CD4-positive, CD25-positive, alpha-beta regulatory T cell (primary cell): ENCODE measurements at regions not wholly inside any gene's neighbourhood (a gene's known extent, or its start where the extent isn't known, plus 50 kb on each side); places are given as distances from the start of the nearest gene placed in this dataset.

Experiments used
- ATAC-seq, 2 donors: fragments of 150-1000 bp; cut with Tn5 transposase; one replicate each; pipeline ENCODE4 v1.10.0; 2021; ENCODE audit warnings: low read depth in 2 of 2, moderate number of reproducible peaks in 2 of 2, moderate library complexity in 1 of 2
- DNase-seq, 3 donors: peaks; one replicate each; pipeline versions ENCODE4 v3.0.0 to v3.0.0-alpha.2; 2012 to 2022; ENCODE audit warnings: mixed read lengths in 1 of 3
- H3K27ac ChIP-seq: one replicate; pipeline ENCODE4 v1.7.0; 2013; ENCODE audit warnings: mild to moderate bottlenecking, low read length; ENCODE audit not compliant: insufficient read depth, poor library complexity, severe bottlenecking
- H3K27me3 ChIP-seq: one replicate; pipeline ENCODE4 v1.7.0; 2013; ENCODE audit warnings: low read length; ENCODE audit not compliant: control insufficient read depth, insufficient read depth
- H3K36me3 ChIP-seq: one replicate; pipeline ENCODE4 v1.7.0; 2013; ENCODE audit warnings: mild to moderate bottlenecking, low read length, moderate library complexity; ENCODE audit not compliant: control insufficient read depth, insufficient read depth
- H3K4me1 ChIP-seq: 2 replicates; pipeline ENCODE4 v1.7.0; 2013; ENCODE audit warnings: mild to moderate bottlenecking, low read length; ENCODE audit not compliant: insufficient read depth, control insufficient read depth, poor library complexity, severe bottlenecking
- H3K4me3 ChIP-seq: one replicate; pipeline ENCODE4 v1.7.0; 2013; ENCODE audit warnings: low read depth, mild to moderate bottlenecking, low read length, moderate library complexity
- H3K9me3 ChIP-seq, 2 experiments: 1 replicate in 1 of 2; 2 replicates in 1 of 2; pipeline ENCODE4 v1.7.0; 2013; ENCODE audit warnings: low read length in 2 of 2, mild to moderate bottlenecking in 1 of 2, moderate library complexity in 1 of 2; ENCODE audit not compliant: control insufficient read depth in 2 of 2
- H3K27ac Mint-ChIP-seq, 3 donors: one replicate each; pipeline ENCODE4 v1.8.0; 2020 to 2022; ENCODE audit warnings: mild to moderate bottlenecking in 3 of 3, mixed read lengths in 3 of 3, moderate library complexity in 2 of 3
- H3K27me3 Mint-ChIP-seq: one replicate; pipeline ENCODE4 v1.8.0; 2022; ENCODE audit warnings: mild to moderate bottlenecking, mixed read lengths
- H3K36me3 Mint-ChIP-seq: one replicate; pipeline ENCODE4 v1.8.0; 2020; ENCODE audit warnings: mixed read lengths
- H3K4me1 Mint-ChIP-seq, 4 donors: one replicate each; pipeline ENCODE4 v1.8.0; 2020 to 2022; ENCODE audit warnings: mixed read lengths in 4 of 4, mild to moderate bottlenecking in 1 of 4
- H3K4me3 Mint-ChIP-seq, 4 donors: one replicate each; pipeline ENCODE4 v1.8.0; 2020 to 2022; ENCODE audit warnings: mild to moderate bottlenecking in 4 of 4, mixed read lengths in 4 of 4, moderate library complexity in 3 of 4
- H3K9me3 Mint-ChIP-seq, 7 donors: one replicate each; pipeline ENCODE4 v1.8.0; 2020 to 2022; ENCODE audit warnings: mixed read lengths in 7 of 7, mild to moderate bottlenecking in 3 of 7, moderate library complexity in 2 of 7

DNA sequence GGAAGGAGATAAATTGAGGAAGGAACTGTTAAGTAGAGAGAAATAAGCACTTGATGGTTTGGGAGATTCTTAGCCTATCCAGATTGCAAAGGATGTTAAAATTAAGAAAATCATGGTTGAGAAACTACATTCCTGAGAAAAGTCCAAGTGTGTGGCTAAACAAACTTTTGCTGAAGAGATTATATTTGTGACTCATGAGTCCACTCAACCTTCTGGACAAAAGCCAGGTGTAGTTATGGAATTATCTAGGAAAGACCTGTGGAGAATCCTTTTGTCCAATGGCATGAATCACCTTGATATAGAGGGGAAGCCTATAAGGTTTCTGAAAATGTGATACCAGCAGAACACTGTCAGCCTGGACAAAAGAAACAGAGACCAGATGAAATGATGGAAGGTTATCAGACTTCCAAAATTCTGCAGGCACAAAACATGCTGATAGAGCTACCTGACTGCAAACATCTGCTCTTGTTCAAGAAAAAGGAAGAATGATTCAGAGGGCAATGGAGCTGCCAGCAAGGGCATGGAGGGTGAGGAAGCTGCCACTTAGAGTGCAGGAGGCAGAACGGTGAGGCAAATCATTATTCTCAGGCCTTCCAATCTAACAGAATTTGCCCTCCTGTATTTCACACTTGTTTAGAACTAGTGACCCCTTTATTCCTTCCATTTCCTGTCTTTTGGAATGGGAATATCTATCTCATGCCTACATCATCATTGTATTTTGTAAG lies 300.6 kb upstream of the PRMT6 start:
- no peak for ATAC-seq
- Histone ChIP-seq H3K27ac (no peak overlapping the region), H3K27me3 (no peaks in the 10 kb centered on the region), H3K4me3 (no peak overlapping the region), H3K4me1 (no peaks in the 10 kb centered on the region), H3K36me3 (no peaks in the 10 kb centered on the region), H3K9me3 (no peaks in the 10 kb centered on the region)
- Mint-ChIP-seq H3K9me3 (peaks cover 0 to 14% (median 5%) of the 10 kb centered on the region in 7 donors), H3K4me3 (no peak overlapping the region), H3K4me1 (no peaks in the 10 kb centered on the region), H3K36me3 (no peaks in the 10 kb centered on the region), H3K27ac (no peak overlapping the region), H3K27me3 (no peaks in the 10 kb centered on the region)
- DNase-seq, result no peak

DNA sequence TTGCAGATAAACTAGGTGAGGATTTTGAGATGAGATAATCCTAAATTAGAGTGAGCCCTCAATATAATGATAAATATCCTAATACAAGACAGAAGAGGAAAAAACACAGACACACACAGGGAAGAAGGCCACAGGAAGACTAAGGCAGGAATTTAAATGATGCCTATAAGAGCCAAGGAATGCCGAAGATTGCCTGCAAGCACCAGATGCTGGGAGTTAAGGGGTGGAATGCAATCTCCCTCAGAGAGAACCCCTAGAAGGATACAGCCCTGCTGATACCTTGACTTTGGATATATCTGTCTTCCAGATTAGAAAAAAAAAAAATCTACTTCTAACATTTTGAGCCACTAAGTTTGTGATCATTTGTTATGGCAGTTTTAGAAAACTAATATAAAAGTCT lies 299.7 kb upstream of the PRMT6 start:
- Histone ChIP-seq H3K9me3 (no peaks in the 10 kb centered on the region), H3K36me3 (no peaks in the 10 kb centered on the region), H3K4me3 (no peak overlapping the region), H3K27ac (no peak overlapping the region), H3K27me3 (no peaks in the 10 kb centered on the region), H3K4me1 (no peaks in the 10 kb centered on the region)
- DNase-seq, result no peak
- Mint-ChIP-seq H3K4me1 (no peaks in the 10 kb centered on the region), H3K36me3 (no peaks in the 10 kb centered on the region), H3K27me3 (no peaks in the 10 kb centered on the region), H3K4me3 (no peak overlapping the region), H3K9me3 (peaks cover 0 to 14% (median 5%) of the 10 kb centered on the region in 7 donors), H3K27ac (no peak overlapping the region)
- ATAC-seq, result no peak

DNA sequence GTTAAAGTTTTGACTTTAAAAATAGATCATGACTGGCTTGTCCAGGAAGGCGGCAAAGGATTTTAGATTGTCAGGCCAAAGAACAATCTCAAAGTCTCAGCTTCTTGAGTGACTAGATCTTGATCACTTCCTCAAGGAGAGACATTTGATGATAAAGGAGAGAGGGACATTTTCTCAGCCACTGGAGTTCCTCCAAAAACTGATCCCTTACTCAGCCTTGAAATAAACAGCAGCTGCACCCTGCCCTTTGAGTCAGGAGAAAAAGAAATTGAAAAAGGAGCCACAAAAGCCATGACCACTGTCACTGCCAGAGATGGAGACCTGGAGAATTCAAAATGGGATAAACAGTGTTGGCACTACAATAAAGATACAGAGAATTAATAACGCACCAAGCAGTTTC lies 288.4 kb upstream of the PRMT6 start:
- Histone ChIP-seq H3K4me1 (no peaks in the 10 kb centered on the region), H3K4me3 (no peak overlapping the region), H3K27ac (no peak overlapping the region), H3K27me3 (no peaks in the 10 kb centered on the region), H3K9me3 (peaks cover 0 to 2% of the 10 kb centered on the region in 2 experiments), H3K36me3 (no peaks in the 10 kb centered on the region)
- Mint-ChIP-seq H3K27ac (no peak overlapping the region), H3K4me3 (no peak overlapping the region), H3K9me3 (peaks cover 0 to 9% (median 2%) of the 10 kb centered on the region in 7 donors), H3K36me3 (no peaks in the 10 kb centered on the region), H3K4me1 (no peaks in the 10 kb centered on the region), H3K27me3 (no peaks in the 10 kb centered on the region)
- DNase-seq (no peak), ATAC-seq (no peak)

DNA sequence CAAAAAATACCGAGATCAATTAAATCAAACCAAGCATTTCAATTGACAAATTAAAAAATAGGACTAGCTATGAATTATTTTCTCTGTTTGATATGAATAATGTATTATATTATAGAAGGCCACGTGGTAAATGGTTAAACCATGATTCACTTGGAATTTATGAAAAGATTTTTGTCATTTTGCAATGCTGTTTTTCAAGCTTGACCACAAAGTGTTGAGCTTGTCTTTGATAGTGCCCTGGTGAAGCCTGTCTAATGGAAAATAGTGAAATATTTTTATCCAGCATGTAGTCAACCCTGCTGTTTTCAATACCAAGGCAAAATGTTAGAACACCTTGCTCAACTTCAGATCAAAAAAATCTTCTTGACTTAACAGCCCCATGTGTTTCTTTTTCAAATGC lies 288.0 kb upstream of the PRMT6 start:
- peaks cover 0 to 9% (median 4%) of the 10 kb centered on the region in 7 donors for H3K9me3 Mint-ChIP-seq
- Histone ChIP-seq H3K27me3 (no peaks in the 10 kb centered on the region), H3K27ac (no peak overlapping the region), H3K4me3 (no peak overlapping the region), H3K4me1 (no peaks in the 10 kb centered on the region), H3K9me3 (peaks cover 0 to 6% of the 10 kb centered on the region in 2 experiments), H3K36me3 (no peaks in the 10 kb centered on the region)
- DNase-seq (no peak), ATAC-seq (no peak)
- H3K27me3 Mint-ChIP-seq, result no peaks in the 10 kb centered on the region
- no peaks in the 10 kb centered on the region for H3K36me3 Mint-ChIP-seq
- H3K27ac Mint-ChIP-seq, result no peak overlapping the region
- no peaks in the 10 kb centered on the region for H3K4me1 Mint-ChIP-seq
- H3K4me3 Mint-ChIP-seq, result no peak overlapping the region

DNA sequence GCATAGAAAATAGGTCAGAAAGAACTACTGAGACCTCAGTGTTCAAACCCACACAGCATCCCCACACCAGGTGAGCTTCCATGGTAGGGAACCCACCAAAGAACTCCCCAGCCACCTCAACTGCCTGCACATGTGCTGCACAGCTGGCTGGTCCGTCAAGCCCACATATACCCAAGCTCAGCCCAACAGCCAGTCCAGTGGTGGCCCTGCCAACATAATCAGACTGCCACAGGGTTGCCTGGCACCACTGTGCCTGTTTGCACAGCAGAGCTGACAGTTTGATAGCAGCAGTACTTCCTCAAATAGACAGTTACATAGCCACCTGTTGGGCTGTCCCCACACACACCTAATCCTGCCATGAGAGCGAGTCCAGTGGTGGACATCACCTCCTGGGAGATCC lies 283.3 kb upstream of the PRMT6 start:
- no peak overlapping the region for H3K27ac ChIP-seq
- no peaks in the 10 kb centered on the region for H3K27me3 ChIP-seq
- Mint-ChIP-seq H3K27me3 (no peaks in the 10 kb centered on the region), H3K4me1 (no peaks in the 10 kb centered on the region), H3K9me3 (peaks cover 0 to 26% (median 7%) of the 10 kb centered on the region in 7 donors), H3K4me3 (no peak overlapping the region), H3K36me3 (no peaks in the 10 kb centered on the region), H3K27ac (no peak overlapping the region)
- peaks cover 0 to 13% of the 10 kb centered on the region in 2 experiments for H3K9me3 ChIP-seq
- H3K4me1 ChIP-seq, result no peaks in the 10 kb centered on the region
- DNase-seq, result no peak
- no peak for ATAC-seq
- no peaks in the 10 kb centered on the region for H3K36me3 ChIP-seq
- no peak overlapping the region for H3K4me3 ChIP-seq

DNA sequence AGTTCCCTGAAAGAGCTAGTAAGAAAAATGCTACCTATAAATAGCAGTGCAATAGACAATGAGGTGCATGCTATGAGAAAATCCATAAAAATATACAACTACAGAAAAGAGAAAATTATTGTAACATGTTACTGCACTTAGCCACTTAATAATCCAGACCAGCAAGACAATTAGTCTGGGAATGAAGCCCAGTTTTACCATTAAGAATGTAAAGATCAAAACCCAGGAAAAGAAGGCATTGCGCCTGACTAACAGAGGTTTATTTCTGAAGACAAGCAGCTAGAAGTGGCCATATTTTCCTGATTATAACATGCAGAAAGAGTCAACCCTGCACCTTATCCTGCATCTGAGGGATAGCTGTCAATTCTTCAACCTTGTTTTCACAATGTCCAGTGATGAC lies 276.4 kb upstream of the PRMT6 start:
- Histone ChIP-seq H3K27ac (no peak overlapping the region), H3K4me1 (no peaks in the 10 kb centered on the region), H3K4me3 (no peak overlapping the region), H3K27me3 (no peaks in the 10 kb centered on the region), H3K36me3 (no peaks in the 10 kb centered on the region), H3K9me3 (no peaks in the 10 kb centered on the region)
- DNase-seq (no peak), ATAC-seq (no peak)
- Mint-ChIP-seq H3K9me3 (peaks cover 0 to 16% (median 6%) of the 10 kb centered on the region in 7 donors), H3K27ac (no peak overlapping the region), H3K4me1 (no peaks in the 10 kb centered on the region), H3K27me3 (no peaks in the 10 kb centered on the region), H3K36me3 (no peaks in the 10 kb centered on the region), H3K4me3 (no peak overlapping the region)

DNA sequence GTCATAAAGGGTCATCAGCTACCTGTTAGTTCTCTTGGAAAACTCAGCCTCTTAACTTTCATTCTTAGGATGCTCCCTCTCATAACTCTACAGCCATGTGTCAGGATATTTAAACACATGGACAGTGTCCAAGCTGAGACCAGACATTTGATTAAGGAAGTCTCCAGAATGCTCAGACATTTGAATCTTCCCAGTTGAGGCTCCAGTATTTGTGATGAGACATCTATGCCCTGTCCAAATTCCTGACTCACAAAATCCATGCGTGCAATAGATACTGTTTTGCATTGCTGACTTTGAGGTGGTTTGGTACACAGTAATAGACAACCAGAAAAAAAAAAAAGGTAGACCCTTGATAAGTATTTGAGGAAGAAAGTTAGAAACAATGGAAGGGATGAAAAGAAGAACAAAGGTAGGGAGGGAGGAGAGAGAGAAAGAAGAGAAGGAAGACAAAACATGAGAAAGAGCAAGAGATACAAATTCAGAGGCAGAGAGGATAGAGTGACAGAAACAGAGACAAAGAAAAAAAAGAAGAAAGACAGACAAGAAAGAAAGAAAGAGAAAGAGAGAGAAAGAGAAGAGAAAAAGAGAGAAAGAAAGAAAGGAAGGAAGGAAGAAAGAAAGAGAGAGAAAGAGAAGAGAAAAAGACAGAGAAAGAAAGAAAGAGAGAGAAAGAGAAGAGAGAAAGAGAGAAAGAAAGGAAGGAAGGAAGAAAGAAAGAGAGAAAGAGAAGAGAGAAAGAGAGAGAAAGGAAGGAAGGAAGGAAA lies 275.5 kb upstream of the PRMT6 start:
- Histone ChIP-seq H3K4me3 (no peak overlapping the region), H3K27ac (no peak overlapping the region), H3K9me3 (no peaks in the 10 kb centered on the region), H3K27me3 (no peaks in the 10 kb centered on the region), H3K4me1 (no peaks in the 10 kb centered on the region), H3K36me3 (no peaks in the 10 kb centered on the region)
- no peak overlapping the region for H3K27ac Mint-ChIP-seq
- H3K27me3 Mint-ChIP-seq, result no peaks in the 10 kb centered on the region
- ATAC-seq (no peak), DNase-seq (no peak)
- H3K4me3 Mint-ChIP-seq, result peak overlapping the region in 1 of 4 donors; percentile 61
- H3K9me3 Mint-ChIP-seq, result peaks cover 0 to 12% (median 6%) of the 10 kb centered on the region in 7 donors
- no peaks in the 10 kb centered on the region for H3K36me3 Mint-ChIP-seq
- H3K4me1 Mint-ChIP-seq, result no peaks in the 10 kb centered on the region

DNA sequence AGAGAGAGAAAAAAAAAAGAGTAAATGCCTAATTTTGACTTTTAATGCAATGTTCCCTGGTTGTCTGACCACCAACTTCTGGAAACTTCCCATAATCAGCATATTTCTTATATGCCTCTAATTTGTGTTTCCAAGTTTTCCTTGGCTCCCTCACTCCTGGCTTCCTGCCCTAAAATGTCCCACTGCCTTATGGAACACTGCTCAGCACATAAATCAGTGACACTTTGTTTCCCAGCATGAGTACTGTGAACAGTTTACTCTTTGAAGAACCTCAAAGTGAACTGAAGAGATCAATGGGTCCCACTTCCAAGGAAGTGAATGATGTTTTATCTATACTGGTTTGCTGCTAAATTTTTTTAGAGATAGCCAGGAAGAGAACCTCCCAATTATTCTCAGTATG lies 271.3 kb upstream of the PRMT6 start:
- no peak for DNase-seq
- no peak overlapping the region for H3K4me3 ChIP-seq
- H3K4me1 ChIP-seq, result no peaks in the 10 kb centered on the region
- Mint-ChIP-seq H3K27ac (no peak overlapping the region), H3K9me3 (peaks cover 0 to 6% (median 5%) of the 10 kb centered on the region in 7 donors), H3K4me1 (no peaks in the 10 kb centered on the region), H3K4me3 (no peak overlapping the region), H3K27me3 (no peaks in the 10 kb centered on the region), H3K36me3 (no peaks in the 10 kb centered on the region)
- no peak for ATAC-seq
- H3K27me3 ChIP-seq, result no peaks in the 10 kb centered on the region
- H3K9me3 ChIP-seq, result no peaks in the 10 kb centered on the region
- H3K36me3 ChIP-seq, result no peaks in the 10 kb centered on the region
- H3K27ac ChIP-seq, result no peak overlapping the region
